HG03108 (cell line): ENCODE measurements at regions not wholly inside any gene's neighbourhood (a gene's known extent, or its start where the extent isn't known, plus 50 kb on each side); places are given as distances from the start of the nearest gene placed in this dataset.

ENCODE experiments used
- ATAC-seq: cut with Tn5 transposase; IDR thresholded peaks from one replicate; pipeline ENCODE4 v1.9.1; 2021; ENCODE audit warnings: moderate library complexity; ENCODE audit not compliant: unreplicated experiment

DNA sequence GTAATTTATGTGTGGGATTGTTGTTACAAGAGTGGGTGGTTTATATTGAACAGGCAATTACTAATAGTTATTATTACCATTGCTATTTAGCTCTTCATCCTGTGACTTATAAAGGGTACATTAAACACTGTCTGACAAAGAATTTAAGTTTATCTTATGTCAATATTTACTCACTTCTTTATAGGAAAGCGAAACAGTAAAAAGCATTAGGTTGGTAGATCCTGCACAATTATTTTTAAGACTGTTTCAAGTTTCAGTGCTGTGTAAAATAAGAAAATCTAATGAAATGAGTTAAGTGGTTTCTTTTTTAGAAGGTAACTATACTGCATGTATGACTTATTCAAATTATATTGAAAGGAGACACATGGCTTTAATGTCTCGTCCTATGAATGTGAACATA is 135.8 kb upstream of the MAP3K7 start:
- no peak for ATAC-seq

DNA sequence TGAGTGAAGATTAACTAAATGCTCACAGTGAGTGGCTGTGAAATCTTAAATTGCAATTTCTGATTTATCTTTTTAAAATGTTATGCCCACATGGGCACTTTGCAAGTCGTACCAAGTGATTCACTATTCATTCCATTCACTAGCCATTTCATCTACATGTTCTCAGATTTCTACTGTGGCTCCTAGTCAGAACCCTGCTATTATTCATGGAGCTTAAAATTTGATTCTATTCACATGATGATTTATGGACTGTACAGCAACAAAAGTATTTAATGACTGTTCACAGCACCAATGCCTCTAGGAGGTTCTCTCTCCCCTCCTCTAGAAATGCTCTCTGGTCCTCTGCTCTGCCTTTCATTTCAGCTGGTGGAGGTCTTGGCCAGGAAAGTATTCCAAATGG is 133.5 kb upstream of the MAP3K7 start:
- ATAC-seq = no peak

DNA sequence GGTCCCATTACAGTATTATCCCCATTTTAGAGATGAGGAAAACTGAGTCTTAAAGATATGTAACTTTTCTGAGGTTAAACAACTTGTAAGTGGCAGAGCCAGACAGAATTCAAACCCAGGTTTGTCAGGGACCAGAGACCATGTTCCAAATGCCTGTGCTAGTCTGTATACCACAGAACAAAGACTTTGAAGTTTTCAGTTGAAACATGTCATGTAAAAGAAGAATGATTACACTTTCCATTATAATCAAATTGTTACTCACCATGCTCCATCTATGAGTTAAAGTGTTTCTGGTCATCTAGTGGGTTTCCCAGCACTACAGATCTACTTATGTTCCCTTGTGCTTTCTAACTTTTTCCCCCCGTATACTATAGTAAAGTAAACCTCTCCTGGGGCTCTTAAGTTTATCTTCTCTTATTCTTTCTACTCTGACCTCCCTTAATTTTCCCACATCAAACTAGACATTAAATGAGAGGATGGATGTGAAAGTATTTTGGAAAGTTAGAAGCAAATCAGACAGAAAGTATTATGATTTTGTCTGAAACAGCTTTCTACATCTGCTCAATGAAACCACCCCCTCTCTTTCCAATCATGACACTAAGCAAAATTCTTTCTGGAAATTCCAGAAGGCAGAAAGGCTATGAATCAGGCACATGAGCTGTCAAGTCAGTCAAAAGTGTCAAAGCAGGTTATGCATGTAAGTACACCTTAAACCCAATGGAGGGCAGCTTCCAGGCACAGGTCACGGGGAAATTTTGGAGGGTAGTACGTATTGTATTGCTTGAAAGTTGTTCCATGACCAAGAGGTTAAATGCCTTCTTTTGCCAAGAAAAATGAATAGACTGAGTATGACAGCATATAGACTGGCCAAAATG is 132.7 kb upstream of the MAP3K7 start:
- ATAC-seq = no peak

DNA sequence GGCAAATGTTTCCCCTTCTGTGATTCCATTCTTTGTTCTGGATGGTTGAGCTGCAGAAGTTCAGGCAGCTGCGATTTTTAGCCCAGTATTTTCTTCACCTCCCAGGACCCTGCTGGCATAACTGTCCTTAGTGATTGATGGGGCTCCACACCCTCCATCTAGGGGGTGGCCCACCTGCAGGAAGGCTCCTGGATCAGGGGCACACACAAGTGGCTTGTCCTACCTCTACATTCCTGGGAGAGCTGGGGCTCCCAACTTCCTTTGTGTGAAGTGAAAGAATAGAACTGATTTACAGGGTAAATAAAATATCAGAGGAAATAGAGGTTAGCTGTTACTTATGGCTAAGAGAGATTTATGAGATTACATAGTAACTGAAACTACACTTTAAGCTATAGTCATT is 129.5 kb upstream of the MAP3K7 start:
- ATAC-seq = no peak

DNA sequence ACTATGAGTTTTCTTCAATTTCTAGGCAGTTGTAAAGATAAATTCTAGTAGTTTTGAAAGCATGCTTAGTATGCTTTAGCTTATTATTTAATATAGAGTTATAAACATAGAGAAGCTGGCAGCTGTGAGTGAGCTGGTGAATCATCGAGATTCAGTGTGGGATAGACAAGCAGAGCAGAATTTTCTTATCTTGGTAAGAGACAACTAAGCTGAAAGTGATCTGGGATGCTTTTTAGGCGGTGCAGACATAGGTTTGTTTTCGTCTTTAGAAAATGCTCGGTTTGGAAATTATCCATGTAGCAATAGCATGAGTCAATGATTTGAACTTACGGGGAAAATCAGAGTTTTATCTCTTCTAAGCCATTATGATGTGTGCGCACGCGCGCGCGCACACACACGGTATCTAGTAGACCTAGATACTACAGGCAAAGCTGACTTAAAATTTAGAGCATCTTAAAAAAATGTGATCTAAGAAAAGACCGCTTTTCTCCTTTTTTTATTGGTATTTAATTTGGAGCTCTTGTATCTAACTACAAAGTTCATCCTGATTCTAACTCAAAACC is 128.3 kb upstream of the MAP3K7 start:
- no peak for ATAC-seq

DNA sequence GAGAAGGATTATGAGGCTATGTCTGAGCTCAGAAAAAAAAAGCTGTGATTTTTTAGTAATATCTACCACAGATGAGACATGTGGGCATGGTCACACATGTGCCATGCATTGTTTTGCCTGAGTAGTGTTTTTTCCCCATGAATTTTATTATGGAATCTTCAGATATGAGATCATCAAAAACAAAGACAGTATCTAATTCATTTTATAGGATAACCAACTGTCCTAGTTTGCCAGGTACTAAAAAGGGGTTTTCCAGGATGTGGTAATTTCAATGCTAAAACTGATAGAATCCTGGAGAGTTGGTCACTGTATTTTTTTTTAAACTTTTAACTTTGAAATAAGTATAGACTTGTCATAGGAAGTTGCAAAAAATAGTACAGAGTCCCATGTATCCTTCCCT is 127.4 kb upstream of the MAP3K7 start:
- ATAC-seq = no peak

DNA sequence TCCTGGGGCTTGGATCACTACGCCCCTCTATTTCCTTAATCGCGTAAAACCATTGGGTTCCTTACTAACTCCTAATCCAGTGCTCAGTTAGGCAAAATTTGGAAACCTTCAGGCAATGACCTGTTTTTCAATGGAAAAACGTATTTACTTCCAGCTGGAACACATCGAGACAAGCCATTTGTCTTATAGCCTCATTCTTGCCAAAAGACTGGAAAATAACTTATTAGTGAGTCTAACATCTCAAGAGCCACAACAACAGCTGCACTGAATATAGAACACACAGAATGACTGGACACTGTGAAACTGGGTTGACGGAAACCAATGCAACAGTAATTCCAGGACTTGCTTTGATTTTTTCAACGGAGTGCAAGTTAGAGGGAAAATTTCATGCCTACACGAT is 125.2 kb upstream of the MAP3K7 start:
- no peak for ATAC-seq

DNA sequence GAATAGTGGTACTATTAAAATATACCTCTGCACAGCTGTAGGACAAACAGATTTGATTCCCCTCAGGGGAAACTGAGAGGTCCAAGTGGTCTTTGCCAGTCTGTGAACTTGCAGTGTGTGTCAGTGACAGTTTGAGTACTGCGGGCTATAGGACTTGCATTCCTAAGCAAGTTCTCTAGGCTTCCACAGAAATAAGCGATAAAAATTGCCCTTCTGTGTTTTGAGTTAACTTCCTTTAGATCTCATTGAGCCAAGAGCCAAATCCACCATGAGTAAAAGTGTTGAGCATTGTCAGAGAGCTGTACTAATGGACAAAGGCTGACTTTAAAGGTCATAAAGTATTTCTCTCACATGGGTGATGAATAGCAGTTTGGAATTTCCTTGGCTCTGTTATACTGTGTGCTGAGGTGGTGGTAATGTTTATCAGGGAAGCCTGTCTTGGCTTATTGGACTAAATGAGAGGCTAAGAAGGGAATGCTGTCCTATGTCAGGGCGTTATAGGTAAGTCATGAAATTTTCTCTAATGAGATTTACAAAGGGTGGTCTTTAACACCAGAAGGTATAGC is 122.6 kb upstream of the MAP3K7 start:
- ATAC-seq = no peak

DNA sequence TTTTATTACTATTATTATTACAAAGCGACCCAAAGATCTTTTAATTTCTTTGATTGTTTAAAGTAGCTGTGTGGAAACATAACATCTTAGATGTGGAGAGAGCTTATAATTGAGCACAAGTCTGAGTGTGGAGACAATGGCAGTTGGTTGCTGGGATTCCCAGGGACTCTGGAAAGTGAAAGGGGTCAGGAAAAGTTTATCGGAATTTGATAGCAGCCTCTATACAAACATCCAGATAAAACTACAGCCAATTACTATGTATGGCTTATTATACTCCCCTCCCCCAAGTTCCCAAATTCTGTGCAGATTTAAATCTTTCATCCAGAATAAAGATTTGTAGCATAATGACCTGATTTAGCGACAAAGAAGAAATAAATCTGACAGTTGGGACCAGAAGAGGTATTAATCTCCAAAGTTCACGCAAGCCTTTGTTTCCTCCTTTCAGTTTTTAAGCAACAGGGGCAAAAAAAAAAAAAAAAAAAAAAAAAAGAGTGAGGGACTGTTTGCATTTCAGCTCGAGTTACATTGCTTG is 121.4 kb upstream of the MAP3K7 start:
- no peak for ATAC-seq

DNA sequence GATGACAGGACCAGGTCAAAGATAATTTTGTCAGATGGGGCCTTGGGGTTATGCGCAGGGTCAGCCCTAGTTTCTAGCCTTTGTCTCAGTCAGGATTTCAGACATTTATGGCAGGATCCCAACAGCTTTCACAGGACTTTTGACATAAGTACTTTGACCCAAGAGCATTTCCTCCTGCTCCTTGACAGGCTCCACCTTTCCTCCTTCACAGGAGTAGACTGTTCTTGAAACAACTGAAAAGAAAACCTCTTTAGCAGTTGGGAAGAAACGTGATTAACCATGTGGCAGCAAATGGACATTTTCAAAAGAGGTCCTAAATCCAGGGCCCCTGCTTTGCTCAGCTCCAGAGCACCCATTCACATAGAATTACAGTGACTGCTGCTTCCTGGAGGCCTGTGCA is 120.4 kb upstream of the MAP3K7 start:
- no peak for ATAC-seq

DNA sequence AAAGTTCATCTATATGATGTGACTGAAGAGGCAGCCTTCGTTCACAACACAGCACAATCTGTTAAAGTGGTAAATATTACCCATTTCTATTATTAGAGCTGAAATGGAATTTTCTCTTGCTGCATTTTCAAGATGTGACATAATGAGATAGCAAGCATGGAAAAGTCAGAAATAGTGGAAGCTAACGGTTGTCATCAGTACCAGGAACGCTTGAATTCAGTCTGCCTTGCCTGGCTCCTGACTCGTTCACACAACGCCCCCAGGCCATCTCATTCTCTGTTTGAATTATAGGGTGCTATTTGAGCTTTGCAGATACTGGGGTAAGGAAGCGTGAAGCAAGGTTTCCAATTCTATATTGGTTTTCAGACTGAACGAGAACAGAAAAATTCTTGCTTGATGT is 116.5 kb upstream of the MAP3K7 start:
- no peak for ATAC-seq

DNA sequence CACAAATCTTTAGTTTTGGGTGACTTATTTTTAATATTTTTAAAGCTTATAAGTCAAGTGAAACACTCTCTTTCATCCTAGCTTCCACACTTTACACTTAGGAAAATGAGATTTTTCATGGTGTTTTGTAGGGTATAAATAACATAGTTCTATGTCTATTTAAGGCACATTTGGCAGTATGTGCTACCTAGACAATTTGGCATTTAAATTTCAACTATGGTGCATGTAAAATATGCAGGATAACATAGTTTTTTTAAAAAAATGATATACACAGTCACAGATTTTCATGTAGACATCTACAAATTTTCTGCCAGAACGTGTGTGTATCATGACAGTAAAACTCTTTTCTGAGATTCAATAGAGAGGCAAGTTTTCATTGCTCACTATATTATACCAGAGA is 115.1 kb upstream of the MAP3K7 start:
- no peak for ATAC-seq

DNA sequence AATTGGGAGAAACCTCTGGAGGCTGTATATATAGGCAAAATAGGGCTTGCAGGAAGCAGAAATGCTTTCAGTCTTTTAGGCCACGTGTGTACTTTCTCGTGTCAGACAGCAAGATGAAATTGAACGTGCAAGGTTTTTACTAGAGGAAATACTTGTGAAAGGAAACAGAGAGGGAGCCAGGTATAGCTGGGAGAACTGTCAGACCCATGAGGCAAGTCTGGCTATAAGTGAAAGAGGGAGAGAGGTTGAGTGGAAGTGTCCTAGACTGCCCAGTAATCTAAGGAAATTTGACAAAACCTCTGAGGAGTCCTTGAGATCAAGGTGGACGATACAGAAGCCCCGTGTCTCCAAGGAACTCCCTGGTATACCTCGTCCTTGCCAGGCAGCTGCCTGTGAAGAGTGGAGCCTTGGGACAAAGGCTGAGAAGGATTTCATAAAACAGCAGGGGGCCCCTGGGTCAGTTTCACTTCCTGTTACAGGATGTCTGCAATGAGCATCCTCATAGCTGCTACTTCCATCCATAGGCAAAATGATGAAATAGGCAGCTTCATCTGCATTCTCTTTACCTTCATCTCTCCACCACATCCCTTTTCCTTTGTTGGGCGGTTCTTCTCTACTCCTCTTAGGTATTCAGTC is 114.4 kb upstream of the MAP3K7 start:
- ATAC-seq = peak; percentile 64

DNA sequence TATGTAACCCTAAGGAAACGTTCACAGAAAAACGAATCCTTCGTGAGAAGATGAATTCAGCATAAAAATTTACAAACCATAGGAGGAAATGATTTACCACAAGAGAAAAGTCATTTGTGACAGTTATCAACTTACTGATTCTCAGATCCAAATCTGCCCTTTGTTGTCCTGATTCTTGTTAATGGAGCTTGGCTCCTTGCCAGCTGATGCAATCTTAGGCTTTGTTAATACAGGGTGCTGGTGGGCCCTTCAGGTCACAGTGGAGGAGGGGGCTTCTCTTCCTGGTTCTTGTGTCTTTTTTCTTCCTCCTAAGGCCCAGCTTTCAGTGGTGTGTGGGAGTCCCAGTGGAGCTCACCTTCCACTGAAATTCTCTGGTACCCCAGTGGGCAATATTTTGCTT is 108.4 kb upstream of the MAP3K7 start:
- ATAC-seq = no peak

DNA sequence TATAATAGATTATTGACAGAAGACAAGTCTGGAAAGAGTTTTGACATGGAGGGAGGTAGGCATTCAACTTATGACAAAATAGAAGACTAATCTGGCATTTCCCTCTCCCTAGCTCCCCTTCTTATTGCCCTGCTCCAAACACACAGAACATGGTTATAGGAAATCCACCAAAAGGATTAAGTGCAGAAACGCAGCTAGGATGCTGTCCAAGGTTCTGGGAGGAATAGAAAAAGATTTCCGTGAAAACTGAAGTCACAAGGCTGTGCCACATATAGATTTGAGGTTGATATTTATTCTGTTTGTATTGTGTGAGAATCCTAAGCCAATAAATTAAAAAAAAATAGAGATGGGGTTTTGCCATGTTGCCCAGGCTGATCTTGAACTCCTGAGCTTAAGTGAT is 107.9 kb upstream of the MAP3K7 start:
- ATAC-seq = no peak

DNA sequence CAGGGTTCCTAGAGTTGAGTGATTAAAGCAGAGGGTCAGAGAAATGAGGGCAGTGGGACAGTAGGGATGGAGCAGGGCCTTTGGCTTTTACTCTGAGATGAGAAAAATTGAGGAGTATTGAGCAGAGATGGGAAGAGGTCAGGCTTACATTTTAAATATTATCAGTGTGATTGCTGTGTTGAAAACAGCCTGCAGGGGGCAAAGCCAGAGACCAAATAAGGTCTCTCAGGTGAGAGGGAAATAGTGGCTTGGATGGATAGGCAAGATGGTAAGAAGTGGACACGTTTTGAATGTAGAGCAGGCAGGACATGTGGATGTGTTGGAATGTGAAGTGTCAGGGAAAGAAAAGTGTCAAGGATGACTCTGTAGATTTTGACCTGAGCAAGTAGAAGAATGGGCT is 105.0 kb upstream of the MAP3K7 start:
- no peak for ATAC-seq

DNA sequence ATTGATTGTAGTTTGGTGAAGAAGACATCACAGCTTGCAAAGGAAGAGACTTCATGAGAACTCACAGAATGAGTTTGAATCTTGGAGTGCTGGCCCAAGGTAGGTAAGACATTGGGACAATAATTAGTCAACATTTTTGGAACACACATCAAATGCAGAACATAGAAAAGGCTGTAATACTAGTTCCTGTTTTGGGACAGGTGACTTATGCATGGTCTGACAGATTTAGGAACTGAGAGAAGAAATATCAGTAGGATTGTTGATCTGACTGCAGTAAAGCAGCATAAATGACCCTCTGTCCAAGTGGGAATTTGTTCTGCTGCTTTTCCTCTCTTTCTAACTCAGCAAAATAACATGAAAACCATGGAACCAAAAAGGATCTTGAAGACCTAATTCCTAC is 102.3 kb upstream of the MAP3K7 start:
- ATAC-seq = no peak

DNA sequence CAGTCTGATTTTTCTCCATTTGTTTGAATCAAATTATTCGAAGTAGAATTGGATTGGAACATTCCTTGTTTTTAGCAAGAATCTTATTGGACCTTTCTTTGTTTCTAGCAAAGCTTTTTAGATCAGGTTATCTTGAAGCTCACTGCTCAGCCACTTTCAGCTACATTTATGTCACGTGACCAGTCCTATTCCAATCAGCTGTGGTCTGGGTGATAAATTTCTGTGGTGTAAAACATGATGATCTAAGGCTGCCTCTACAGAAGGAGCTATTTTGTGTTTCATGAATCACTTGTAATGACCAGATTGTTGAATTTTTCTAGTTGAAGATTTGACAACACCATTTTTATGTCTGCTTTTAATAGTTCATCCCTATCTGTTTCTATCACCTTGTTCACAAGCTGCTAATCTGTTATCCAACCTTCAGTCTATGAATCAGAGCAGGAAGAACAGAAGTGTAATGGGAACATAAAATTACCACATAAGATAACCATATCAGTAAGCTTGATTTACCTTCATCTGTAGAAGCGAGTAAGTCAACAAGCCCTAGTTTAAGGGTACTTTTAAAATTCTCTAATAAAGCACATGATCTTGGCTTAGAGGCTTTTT is 101.0 kb upstream of the MAP3K7 start:
- no peak for ATAC-seq

DNA sequence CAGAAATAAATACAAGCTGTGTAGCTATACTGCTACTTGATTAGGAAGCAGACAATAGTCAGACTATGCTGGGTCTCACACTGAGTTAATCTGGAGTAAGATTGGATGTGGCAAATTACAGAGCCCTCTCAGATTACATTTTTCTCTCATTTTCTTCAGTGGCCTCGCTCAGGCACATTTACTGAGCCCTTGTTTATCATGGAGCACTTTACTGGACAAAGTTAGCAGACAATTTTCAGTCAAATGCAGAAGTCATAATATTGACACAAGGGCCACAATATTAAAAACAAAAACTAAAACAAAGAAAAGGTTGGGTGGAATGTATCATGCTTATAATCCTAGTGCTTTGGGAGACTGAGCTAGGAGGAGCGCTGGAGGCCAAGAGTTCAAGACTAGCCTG is 95.0 kb upstream of the MAP3K7 start:
- no peak for ATAC-seq

DNA sequence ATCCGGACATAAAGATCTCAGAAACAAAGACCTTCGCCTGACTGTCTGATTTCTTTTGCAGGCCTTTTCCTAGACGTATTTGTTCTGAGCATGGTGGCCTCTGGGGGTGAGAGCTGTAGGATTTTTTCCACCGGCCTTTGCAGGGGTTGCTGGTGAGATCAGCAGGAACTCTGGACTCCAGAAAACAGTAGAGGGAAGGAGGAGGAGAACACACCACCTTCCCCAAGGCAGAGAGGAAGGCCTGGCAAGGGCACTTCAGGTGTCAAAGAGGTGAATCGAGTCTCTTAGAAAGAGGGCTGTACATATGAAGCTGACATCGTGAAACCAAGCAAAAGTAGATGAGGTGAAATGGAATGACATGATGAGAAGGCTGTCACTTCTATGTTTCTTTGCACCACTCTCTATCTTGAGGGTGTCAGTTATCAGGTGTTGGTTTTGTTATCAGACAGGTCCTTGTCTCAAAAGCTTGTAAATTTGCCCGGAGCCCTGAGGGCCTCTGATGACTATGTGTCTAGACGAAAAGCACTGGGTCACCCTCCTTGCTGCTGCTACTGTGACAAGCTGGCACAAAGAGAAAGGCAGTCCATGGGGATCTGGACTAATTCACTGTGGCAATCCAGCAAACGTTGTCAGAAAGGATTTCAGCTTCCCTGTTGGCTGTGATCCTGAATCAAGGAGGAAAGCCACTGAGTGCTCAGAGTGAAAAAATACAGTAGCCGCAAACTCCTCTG is 91.3 kb upstream of the MAP3K7 start:
- no peak for ATAC-seq

DNA sequence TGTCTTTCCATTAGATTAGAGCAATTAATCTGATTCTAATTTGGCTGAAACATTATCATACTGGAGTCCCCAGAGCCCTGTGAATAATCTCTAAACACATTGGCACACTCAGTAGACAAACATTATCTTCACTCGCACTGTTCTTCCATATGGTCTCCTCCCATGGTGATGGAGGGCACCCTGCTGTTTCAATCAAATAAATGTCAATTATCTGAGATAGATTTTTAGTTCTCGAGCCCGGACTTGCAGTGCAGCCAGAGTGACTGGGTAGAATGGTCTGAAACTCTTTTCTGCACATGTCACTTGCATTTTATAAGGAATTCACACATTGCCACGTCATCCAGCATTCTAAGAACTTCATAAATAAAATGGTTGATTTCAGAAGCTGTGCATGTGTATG is 90.6 kb upstream of the MAP3K7 start:
- ATAC-seq = no peak
